Neural cell (in vitro differentiated cells): ENCODE measurements at regions not wholly inside any gene's neighbourhood (a gene's known extent, or its start where the extent isn't known, plus 50 kb on each side); places are given as distances from the start of the nearest gene placed in this dataset.

Experiments used
- H2AFZ ChIP-seq: fragments of 200-600, 300-800 bp; sonication (generic), shearing (Covaris generic); 2 replicates; pipeline ENCODE4 v1.6.0; 2014; ENCODE audit warnings: low read depth, mild to moderate bottlenecking, antibody characterized with exemption, low read length, moderate library complexity
- H3F3A ChIP-seq: fragments of 200-600 bp; shearing (Covaris generic); 2 replicates; pipeline ENCODE4 v1.6.1; 2016; ENCODE audit warnings: mild to moderate bottlenecking, moderate library complexity, mixed read lengths, antibody characterized with exemption, low read length; ENCODE audit not compliant: insufficient read depth, poor library complexity, severe bottlenecking
- H3K27ac ChIP-seq: fragments of 200-600, 300-800 bp; sonication (generic), shearing (Covaris generic); 2 replicates; pipeline ENCODE4 v1.5.1; 2014; ENCODE audit warnings: mild to moderate bottlenecking, low read length, moderate library complexity
- H3K27me3 ChIP-seq: fragments of 300-800, 200-600 bp; sonication (generic), shearing (Covaris generic); 2 replicates; pipeline ENCODE4 v1.6.0; 2014; ENCODE audit warnings: mild to moderate bottlenecking, low read depth, low read length, moderate library complexity; ENCODE audit not compliant: insufficient read depth
- H3K36me3 ChIP-seq: fragments of 300-800, 200-600 bp; sonication (generic), shearing (Covaris generic); 2 replicates; pipeline ENCODE4 v1.5.1; 2014; ENCODE audit warnings: mild to moderate bottlenecking, antibody characterized with exemption, low read length, moderate library complexity; ENCODE audit not compliant: insufficient read depth
- H3K4me2 ChIP-seq: fragments of 300-800, 200-600 bp; sonication (generic), shearing (Covaris generic); 2 replicates; pipeline ENCODE4 v1.6.0; 2014; ENCODE audit warnings: mild to moderate bottlenecking, low read length
- H3K4me3 ChIP-seq: fragments of 300-800, 200-600 bp; sonication (generic), shearing (Covaris generic); 2 replicates; pipeline ENCODE4 v1.5.1; 2014; ENCODE audit warnings: mild to moderate bottlenecking, low read length, moderate library complexity
- H3K79me2 ChIP-seq: fragments of 200-600 bp; shearing (Covaris generic); replicated peaks from 2 replicates; pipeline ENCODE4 v1.6.0; 2014; ENCODE audit warnings: mild to moderate bottlenecking, low read length, moderate library complexity; ENCODE audit not compliant: insufficient read depth
- H3K9ac ChIP-seq: fragments of 300-800, 200-600 bp; sonication (generic), shearing (Covaris generic); 2 replicates; pipeline ENCODE4 v1.6.1; 2016; ENCODE audit warnings: mild to moderate bottlenecking, low read length, mixed read lengths
- H3K9me2 ChIP-seq: fragments of 200-600 bp; shearing (Covaris generic); 2 replicates; pipeline ENCODE4 v1.6.1; 2016; ENCODE audit warnings: mild to moderate bottlenecking, low read length, mixed read lengths; ENCODE audit not compliant: insufficient read depth
- H3K9me3 ChIP-seq: fragments of 200-600, 300-800 bp; sonication (generic), shearing (Covaris generic); 2 replicates; pipeline ENCODE4 v1.6.1; 2016; ENCODE audit warnings: mild to moderate bottlenecking, mixed run types, low read length, moderate library complexity, mixed read lengths
- H4K20me1 ChIP-seq: fragments of 200-600 bp; shearing (Covaris generic); 2 replicates; pipeline ENCODE4 v1.6.1; 2016; ENCODE audit warnings: mild to moderate bottlenecking, mixed run types; ENCODE audit not compliant: insufficient read depth
- CTCF ChIP-seq: fragments of 450-650 bp; IDR thresholded peaks from 2 replicates; pipeline ENCODE4 v1.5.1; 2014; ENCODE audit warnings: antibody characterized with exemption, mild to moderate bottlenecking, moderate library complexity; ENCODE audit not compliant: poor library complexity, severe bottlenecking
- EP300 ChIP-seq: fragments of 450-650 bp; conservative IDR thresholded peaks from 2 replicates; pipeline ENCODE4 v1.6.1; 2014; ENCODE audit warnings: antibody characterized with exemption, mild to moderate bottlenecking, moderate library complexity; ENCODE audit not compliant: poor library complexity, severe bottlenecking
- EZH2 ChIP-seq: fragments of 200-600, 300-800 bp; shearing (Covaris generic), sonication (generic); IDR thresholded peaks from 2 replicates; pipeline ENCODE4 v1.6.1; 2014; ENCODE audit warnings: antibody characterized with exemption, low read length, borderline replicate concordance, mild to moderate bottlenecking; ENCODE audit not compliant: insufficient read depth, poor library complexity, severe bottlenecking
- MXI1 ChIP-seq: fragments of 450-650 bp; conservative IDR thresholded peaks from 2 replicates; pipeline ENCODE4 v1.6.1; 2014; ENCODE audit warnings: antibody characterized with exemption, mild to moderate bottlenecking; ENCODE audit not compliant: poor library complexity, severe bottlenecking
- POLR2AphosphoS5 ChIP-seq: IDR thresholded peaks from 2 replicates; pipeline ENCODE4 v1.6.1; 2012
- RAD21 ChIP-seq: fragments of 450-650 bp; conservative IDR thresholded peaks from 2 replicates; pipeline ENCODE4 v1.6.1; 2014; ENCODE audit warnings: antibody characterized with exemption, mild to moderate bottlenecking, moderate library complexity
- REST ChIP-seq: IDR thresholded peaks from 2 replicates; pipeline ENCODE4 v1.6.1; 2012; ENCODE audit warnings: borderline replicate concordance
- SMC3 ChIP-seq: fragments of 450-650 bp; conservative IDR thresholded peaks from 2 replicates; pipeline ENCODE4 v1.6.1; 2014; ENCODE audit warnings: antibody characterized with exemption, mild to moderate bottlenecking, moderate library complexity; ENCODE audit not compliant: poor library complexity
- TAF1 ChIP-seq: IDR thresholded peaks from 2 replicates; pipeline ENCODE4 v1.6.1; 2012; ENCODE audit warnings: low read depth

- Histone ChIP-seq H3K9me2 (no peaks in the 10 kb centered on the region), H3K36me3 (no peaks in the 10 kb centered on the region), H3K27ac (no peak overlapping the region), H3K27me3 (no peaks in the 10 kb centered on the region), H3F3A (no peaks in the 10 kb centered on the region), H3K79me2 (no peaks in the 10 kb centered on the region), H3K9me3 (no peaks in the 10 kb centered on the region), H4K20me1 (no peaks in the 10 kb centered on the region), H3K9ac (no peak overlapping the region), H2AFZ (no peak overlapping the region), H3K4me3 (no peak overlapping the region), H3K4me2 (no peak overlapping the region)
- no peak for TF ChIP-seq EZH2
- TF ChIP-seq SMC3 = no peak
- no peak for TF ChIP-seq RAD21
- no peak for TF ChIP-seq MXI1
- TF ChIP-seq POLR2AphosphoS5 = no peak
- TF ChIP-seq CTCF = no peak
- no peak for TF ChIP-seq REST
- no peak for TF ChIP-seq EP300
- TF ChIP-seq TAF1 = no peak
These were observed 672.2 kb upstream of the CT83 start for GRCh38 chrX:117134983-117135382.

- Histone ChIP-seq H3K4me2 (no peak overlapping the region), H3K79me2 (no peaks in the 10 kb centered on the region), H3F3A (no peaks in the 10 kb centered on the region), H3K4me3 (no peak overlapping the region), H3K27me3 (no peaks in the 10 kb centered on the region), H3K9ac (no peak overlapping the region), H2AFZ (no peak overlapping the region), H3K36me3 (no peaks in the 10 kb centered on the region), H4K20me1 (no peaks in the 10 kb centered on the region), H3K9me3 (no peaks in the 10 kb centered on the region), H3K27ac (no peak overlapping the region), H3K9me2 (no peaks in the 10 kb centered on the region)
- TF ChIP-seq EP300 = no peak
- no peak for TF ChIP-seq RAD21
- TF ChIP-seq POLR2AphosphoS5 = no peak
- no peak for TF ChIP-seq EZH2
- TF ChIP-seq TAF1 = no peak
These were observed 657.9 kb upstream of the CT83 start for GRCh38 chrX:117120700-117121099.

- no peak overlapping the region for H3K27ac ChIP-seq
- H3K36me3 ChIP-seq = no peaks in the 10 kb centered on the region
- H3K27me3 ChIP-seq = no peaks in the 10 kb centered on the region
- no peaks in the 10 kb centered on the region for H4K20me1 ChIP-seq
- H2AFZ ChIP-seq = no peak overlapping the region
- no peak overlapping the region for H3K4me3 ChIP-seq
- H3F3A ChIP-seq = no peaks in the 10 kb centered on the region
- no peak overlapping the region for H3K9ac ChIP-seq
- H3K9me2 ChIP-seq = no peaks in the 10 kb centered on the region
- H3K4me2 ChIP-seq = no peak overlapping the region
- TF ChIP-seq REST (no peak), RAD21 (no peak), EP300 (no peak), EZH2 (no peak), SMC3 (no peak), POLR2AphosphoS5 (no peak), CTCF (no peak), MXI1 (no peak), TAF1 (no peak)
- no peaks in the 10 kb centered on the region for H3K79me2 ChIP-seq
- H3K9me3 ChIP-seq = no peaks in the 10 kb centered on the region
These were observed 633.8 kb upstream of the CT83 start for GRCh38 chrX:117096528-117096927.
